CD14-positive monocyte (primary cell): ENCODE measurements at regions not wholly inside any gene's neighbourhood (a gene's known extent, or its start where the extent isn't known, plus 50 kb on each side); places are given as distances from the start of the nearest gene placed in this dataset.

Experiments
- DNase-seq, 3 donors: peaks; one replicate each; pipeline ENCODE4 v3.0.0-alpha.2; 2011 to 2022
- H2AFZ ChIP-seq: 2 replicates; pipeline ENCODE4 v1.6.0; 2012; ENCODE audit warnings: mild to moderate bottlenecking, low read depth, low read length, inconsistent platforms; ENCODE audit not compliant: insufficient read depth, poor library complexity, severe bottlenecking
- H3K27ac ChIP-seq, 2 donors: 1 replicate in 1 of 2; 2 replicates in 1 of 2; pipeline ENCODE4 v1.5.1; 2012 to 2013; ENCODE audit warnings: low read length in 2 of 2, control low read depth in 1 of 2, inconsistent platforms in 1 of 2, low read depth in 1 of 2, mild to moderate bottlenecking in 1 of 2
- H3K27me3 ChIP-seq, 2 donors: one replicate each; pipeline versions ENCODE4 v1.6.0 to v1.6.1; 2011 to 2013; ENCODE audit warnings: low read length in 2 of 2; ENCODE audit not compliant: control insufficient read depth in 2 of 2, insufficient read depth in 2 of 2
- H3K36me3 ChIP-seq, 2 donors: replicated peaks in 1 of 2; 1 replicate in 1 of 2; 2 replicates in 1 of 2; pipeline versions ENCODE4 v1.5.1 to v1.6.1; 2012 to 2013; ENCODE audit warnings: low read length in 2 of 2, control low read depth in 1 of 2, inconsistent platforms in 1 of 2, mild to moderate bottlenecking in 1 of 2; ENCODE audit not compliant: insufficient read depth in 2 of 2, control insufficient read depth in 1 of 2
- H3K4me1 ChIP-seq, 2 donors: 1 replicate in 1 of 2; 2 replicates in 1 of 2; pipeline versions ENCODE4 v1.5.1 to v1.6.1; 2012 to 2013; ENCODE audit warnings: low read length in 2 of 2, control low read depth in 1 of 2, inconsistent platforms in 1 of 2, mild to moderate bottlenecking in 1 of 2, moderate library complexity in 1 of 2; ENCODE audit not compliant: insufficient read depth in 2 of 2, control insufficient read depth in 1 of 2
- H3K4me2 ChIP-seq: replicated peaks from 2 replicates; pipeline ENCODE3; 2012; ENCODE audit warnings: low read length, moderate library complexity, mild to moderate bottlenecking; ENCODE audit not compliant: poor library complexity, severe bottlenecking; ENCODE audit errors: extremely low read depth
- H3K4me3 ChIP-seq, 3 experiments: fragments of 200-600 bp in 1 of 3; sonication (generic) in 1 of 3; replicated peaks in 1 of 3; 1 replicate in 2 of 3; 2 replicates in 1 of 3; pipeline ENCODE4 v1.5.1; 2011 to 2013; ENCODE audit warnings: low read length in 3 of 3, mild to moderate bottlenecking in 3 of 3, control low read depth in 2 of 3, low read depth in 2 of 3, inconsistent platforms in 1 of 3, moderate library complexity in 1 of 3
- H3K79me2 ChIP-seq: 2 replicates; pipeline ENCODE4 v1.6.0; 2012; ENCODE audit warnings: mild to moderate bottlenecking, control low read depth, inconsistent platforms, low read length, moderate library complexity; ENCODE audit not compliant: insufficient read depth
- H3K9ac ChIP-seq: 2 replicates; pipeline ENCODE4 v1.6.0; 2017; ENCODE audit warnings: low read length, mild to moderate bottlenecking; ENCODE audit not compliant: insufficient read depth, poor library complexity, severe bottlenecking
- H3K9me3 ChIP-seq, 2 donors: replicated peaks in 1 of 2; 1 replicate in 1 of 2; 2 replicates in 1 of 2; pipeline versions ENCODE4 v1.5.1 to v1.6.1; 2012 to 2013; ENCODE audit warnings: low read length in 2 of 2, control low read depth in 1 of 2; ENCODE audit not compliant: control insufficient read depth in 1 of 2, insufficient read depth in 1 of 2
- H4K20me1 ChIP-seq: 2 replicates; pipeline ENCODE4 v1.6.0; 2012; ENCODE audit warnings: mild to moderate bottlenecking, low read length, control low read depth, moderate library complexity; ENCODE audit not compliant: insufficient read depth
- H3K27ac Mint-ChIP-seq, 7 donors: one replicate each; pipeline ENCODE4 v1.8.0; 2020; ENCODE audit warnings: mild to moderate bottlenecking in 7 of 7, mixed read lengths in 7 of 7, moderate library complexity in 6 of 7, inconsistent platforms in 2 of 7
- H3K27me3 Mint-ChIP-seq, 3 donors: one replicate each; pipeline ENCODE4 v1.8.0; 2021 to 2022; ENCODE audit warnings: low read depth in 3 of 3, mild to moderate bottlenecking in 3 of 3, mixed read lengths in 3 of 3, moderate library complexity in 3 of 3, inconsistent platforms in 1 of 3
- H3K36me3 Mint-ChIP-seq, 2 donors: one replicate each; pipeline ENCODE4 v1.8.0; 2020; ENCODE audit warnings: mixed read lengths in 2 of 2, inconsistent platforms in 1 of 2, mild to moderate bottlenecking in 1 of 2
- H3K4me1 Mint-ChIP-seq: one replicate; pipeline ENCODE4 v1.8.0; 2020; ENCODE audit warnings: mild to moderate bottlenecking, mixed read lengths
- H3K4me3 Mint-ChIP-seq, 2 donors: one replicate each; pipeline ENCODE4 v1.8.0; 2020; ENCODE audit warnings: mild to moderate bottlenecking in 2 of 2, mixed read lengths in 2 of 2, moderate library complexity in 1 of 2
- H3K9me3 Mint-ChIP-seq, 7 donors: one replicate each; pipeline ENCODE4 v1.8.0; 2020 to 2022; ENCODE audit warnings: mixed read lengths in 7 of 7, mild to moderate bottlenecking in 6 of 7, moderate library complexity in 6 of 7, inconsistent platforms in 2 of 7
- CTCF ChIP-seq: fragments of 200-600 bp; IDR thresholded peaks from one replicate; pipeline ENCODE4 v1.8.0; 2022; ENCODE audit warnings: antibody characterized with exemption, mild to moderate bottlenecking
- WGBS: methylation state at CpG from one replicate; pipeline ENCODE4 v1.1.5; 2013; ENCODE audit warnings: missing lambda C conversion rate; ENCODE audit not compliant: insufficient coverage; 5-methylcytosine and 5-hydroxymethylcytosine counted together
- intact Hi-C, 2 donors: fragments of 100-400 bp; cut with micrococcal nuclease; formaldehyde crosslinking; loops; one replicate each; pipeline versions ENCODE4 v1.15.0 to v1.15.1; 2023

DNA sequence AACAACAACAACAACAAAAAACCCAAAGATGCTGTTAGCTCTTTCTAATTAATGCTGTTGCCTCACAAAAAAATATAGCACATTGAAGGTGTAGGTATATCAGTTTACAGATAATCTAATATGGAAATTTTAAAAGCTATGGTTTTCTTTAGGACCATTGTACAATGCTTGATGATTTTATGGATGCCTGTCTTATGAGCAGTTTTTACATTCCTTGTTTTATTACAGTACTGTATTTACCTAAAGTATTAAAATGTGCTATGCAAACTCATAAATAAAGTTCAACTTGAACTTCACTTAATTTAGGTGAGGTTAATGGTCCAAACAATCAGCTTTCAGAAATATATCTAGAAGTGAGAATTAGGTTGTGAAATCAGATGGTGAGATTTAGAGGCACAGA lies 212.2 kb upstream of the GOLIM4 start:
- no peaks in the 10 kb centered on the region for H3K79me2 ChIP-seq
- no peaks in the 10 kb centered on the region for H4K20me1 ChIP-seq
- TF ChIP-seq CTCF: no peak
- peaks cover 0 to 2% (median 0%) of the 10 kb centered on the region in 3 donors for H3K27me3 Mint-ChIP-seq
- H3K4me2 ChIP-seq: no peak overlapping the region
- no peak for DNase-seq
- no peak overlapping the region for H3K4me3 Mint-ChIP-seq
- no peak overlapping the region for H3K27ac ChIP-seq
- no peaks in the 10 kb centered on the region for H3K36me3 ChIP-seq
- no peak overlapping the region for H3K27ac Mint-ChIP-seq
- H3K9me3 ChIP-seq: peaks cover 8 to 9% of the 10 kb centered on the region in 2 donors
- no peak overlapping the region for H3K9ac ChIP-seq
- no peaks in the 10 kb centered on the region for H3K4me1 ChIP-seq
- H2AFZ ChIP-seq: no peak overlapping the region
- intact Hi-C loops: no loop called here
- H3K4me1 Mint-ChIP-seq: no peaks in the 10 kb centered on the region
- H3K27me3 ChIP-seq: no peaks in the 10 kb centered on the region
- no peaks in the 10 kb centered on the region for H3K36me3 Mint-ChIP-seq
- peaks cover 3 to 11% (median 5%) of the 10 kb centered on the region in 7 donors for H3K9me3 Mint-ChIP-seq
- H3K4me3 ChIP-seq: no peak overlapping the region

- Histone ChIP-seq H3K27me3 (no peaks in the 10 kb centered on the region), H3K9ac (no peak overlapping the region), H3K27ac (no peak overlapping the region), H3K4me3 (no peak overlapping the region), H4K20me1 (no peaks in the 10 kb centered on the region), H3K36me3 (no peaks in the 10 kb centered on the region), H3K4me2 (no peak overlapping the region), H3K4me1 (no peaks in the 10 kb centered on the region), H3K79me2 (no peaks in the 10 kb centered on the region), H3K9me3 (no peaks in the 10 kb centered on the region), H2AFZ (no peak overlapping the region)
- Mint-ChIP-seq H3K4me1 (no peaks in the 10 kb centered on the region), H3K9me3 (peaks cover 0 to 3% (median 0%) of the 10 kb centered on the region in 7 donors), H3K36me3 (no peaks in the 10 kb centered on the region), H3K27me3 (peaks cover 0 to 1% (median 0%) of the 10 kb centered on the region in 3 donors), H3K4me3 (no peak overlapping the region), H3K27ac (no peak overlapping the region)
- intact Hi-C loops: no loop called here
- no peak for DNase-seq
- no CpG with 5 or more reads among the region's 1 CpG for WGBS
- no peak for TF ChIP-seq CTCF
Measured at GRCh38 chr3:168295027-168295426, 199.3 kb upstream of the GOLIM4 start.
